ENCODE measurements at regions not wholly inside any gene's neighbourhood (a gene's known extent, or its start where the extent isn't known, plus 50 kb on each side); places are given as distances from the start of the nearest gene placed in this dataset.

GRCh38 chr7:50864694-50865093 is 82.0 kb upstream of the GRB10 start:
- TF ChIP-seq CTCF (IDR thresholded peaks at IDR 0.05), result no peak
- no peak for TF ChIP-seq POLR2AphosphoS5 (IDR thresholded peaks at IDR 0.05; ENCODE audit: low read depth, low read length)
- TF ChIP-seq TCF7L2 (IDR thresholded peaks at IDR 0.05; ENCODE audit: low read depth, low read length), result no peak
